ENCODE measurements at regions not wholly inside any gene's neighbourhood (a gene's known extent, or its start where the extent isn't known, plus 50 kb on each side); places are given as distances from the start of the nearest gene placed in this dataset.
"Not testable (repeated sequence)": the region's sequence is repeated elsewhere in the genome, so short reads cannot be mapped to it uniquely, and the experiment has no call there.

GRCh38 chr6:144374525-144374924 is 89.4 kb downstream of the UTRN start:
- TF ChIP-seq, protein P1, sequence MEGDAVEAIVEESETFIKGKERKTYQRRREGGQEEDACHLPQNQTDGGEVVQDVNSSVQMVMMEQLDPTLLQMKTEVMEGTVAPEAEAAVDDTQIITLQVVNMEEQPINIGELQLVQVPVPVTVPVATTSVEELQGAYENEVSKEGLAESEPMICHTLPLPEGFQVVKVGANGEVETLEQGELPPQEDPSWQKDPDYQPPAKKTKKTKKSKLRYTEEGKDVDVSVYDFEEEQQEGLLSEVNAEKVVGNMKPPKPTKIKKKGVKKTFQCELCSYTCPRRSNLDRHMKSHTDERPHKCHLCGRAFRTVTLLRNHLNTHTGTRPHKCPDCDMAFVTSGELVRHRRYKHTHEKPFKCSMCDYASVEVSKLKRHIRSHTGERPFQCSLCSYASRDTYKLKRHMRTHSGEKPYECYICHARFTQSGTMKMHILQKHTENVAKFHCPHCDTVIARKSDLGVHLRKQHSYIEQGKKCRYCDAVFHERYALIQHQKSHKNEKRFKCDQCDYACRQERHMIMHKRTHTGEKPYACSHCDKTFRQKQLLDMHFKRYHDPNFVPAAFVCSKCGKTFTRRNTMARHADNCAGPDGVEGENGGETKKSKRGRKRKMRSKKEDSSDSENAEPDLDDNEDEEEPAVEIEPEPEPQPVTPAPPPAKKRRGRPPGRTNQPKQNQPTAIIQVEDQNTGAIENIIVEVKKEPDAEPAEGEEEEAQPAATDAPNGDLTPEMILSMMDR (IDR thresholded peaks at IDR 0.05) = not testable (repeated sequence)
- not testable (repeated sequence) for TF ChIP-seq POLR2A (IDR thresholded peaks at IDR 0.05)
